Right renal cortex interstitium (tissue), 3 donors: ENCODE measurements at regions not wholly inside any gene's neighbourhood (a gene's known extent, or its start where the extent isn't known, plus 50 kb on each side); places are given as distances from the start of the nearest gene placed in this dataset.

ENCODE experiments used
- DNase-seq, 3 donors: peaks; one replicate each; pipeline ENCODE4 v3.0.0-alpha.2; 2013; ENCODE audit warnings: low read depth in 3 of 3, low spot score in 2 of 3

DNA sequence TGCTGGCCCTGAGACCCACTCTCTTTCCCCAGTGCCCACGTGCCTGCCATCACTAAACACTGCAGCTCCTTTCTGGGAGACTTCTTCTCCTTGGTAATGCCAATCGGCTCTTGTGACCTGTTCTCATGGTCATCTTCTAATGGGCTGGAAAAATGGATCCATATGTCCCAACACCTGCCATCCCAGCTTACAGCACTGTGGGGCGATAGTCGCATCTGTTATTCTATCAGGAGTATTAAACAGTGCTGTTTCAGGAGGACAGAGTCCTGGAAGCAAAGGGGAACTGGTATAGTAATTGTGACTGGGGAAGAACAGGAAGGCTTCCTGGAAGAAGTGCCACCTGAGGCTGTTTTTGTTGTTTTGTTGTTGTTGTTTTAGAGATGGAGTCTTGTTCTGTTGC lies 411.2 kb downstream of the GLRX3 start:
- DNase-seq, result no peak

DNA sequence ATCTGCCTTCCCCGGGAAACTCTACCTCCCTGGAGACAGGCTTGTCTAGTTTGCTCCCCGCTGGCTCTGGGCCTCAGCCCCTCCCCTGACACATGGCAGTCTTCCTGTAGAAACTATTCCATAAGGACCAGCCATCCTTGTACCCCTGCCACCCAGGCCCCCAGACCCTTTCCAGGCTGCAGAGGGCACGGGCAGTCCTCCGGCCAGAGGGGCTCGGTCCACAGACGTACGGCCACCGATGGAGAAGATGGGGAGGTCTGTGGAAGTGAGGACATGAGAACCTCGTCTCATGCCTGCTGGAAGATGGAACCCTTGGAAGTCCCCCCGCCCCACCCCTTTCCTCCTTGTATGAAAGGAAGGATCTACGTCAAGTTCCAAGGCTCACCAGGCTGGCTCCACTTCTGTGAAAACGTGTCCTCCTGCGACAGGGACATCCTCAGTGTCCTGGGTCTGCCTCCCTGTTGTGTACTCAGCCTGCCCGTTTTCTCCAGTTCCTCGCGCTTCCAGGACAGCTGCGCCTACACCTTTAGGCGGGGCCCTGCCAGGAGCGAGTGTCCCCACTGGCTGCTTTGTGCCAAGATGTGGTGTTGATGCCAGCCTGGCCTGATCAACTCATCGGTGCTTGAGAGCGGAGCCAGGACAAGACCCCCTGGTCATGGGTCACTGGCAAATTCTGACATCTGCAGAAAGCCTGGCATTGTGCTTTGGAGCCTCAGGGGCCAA lies 414.9 kb downstream of the GLRX3 start:
- no peak for DNase-seq

DNA sequence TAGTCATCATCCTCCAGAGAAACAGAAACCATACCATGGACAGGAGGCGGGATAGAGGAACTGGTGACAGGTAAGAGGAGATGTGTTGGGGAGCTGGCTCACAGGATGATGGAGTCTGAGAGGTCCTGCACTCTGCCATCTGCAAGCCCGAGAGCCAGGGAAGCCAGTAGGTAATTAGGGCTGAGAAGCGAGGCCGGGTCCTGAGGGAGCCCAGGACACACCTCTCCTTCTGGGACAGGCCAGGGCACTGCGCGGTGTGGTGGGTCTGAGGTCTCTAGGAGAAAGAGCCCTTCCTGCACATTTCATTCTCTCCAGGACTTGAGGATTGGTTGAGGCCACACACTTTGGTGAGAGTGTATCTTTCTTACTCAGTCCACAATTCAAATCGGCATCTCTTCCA lies 415.5 kb downstream of the GLRX3 start:
- no peak for DNase-seq

DNA sequence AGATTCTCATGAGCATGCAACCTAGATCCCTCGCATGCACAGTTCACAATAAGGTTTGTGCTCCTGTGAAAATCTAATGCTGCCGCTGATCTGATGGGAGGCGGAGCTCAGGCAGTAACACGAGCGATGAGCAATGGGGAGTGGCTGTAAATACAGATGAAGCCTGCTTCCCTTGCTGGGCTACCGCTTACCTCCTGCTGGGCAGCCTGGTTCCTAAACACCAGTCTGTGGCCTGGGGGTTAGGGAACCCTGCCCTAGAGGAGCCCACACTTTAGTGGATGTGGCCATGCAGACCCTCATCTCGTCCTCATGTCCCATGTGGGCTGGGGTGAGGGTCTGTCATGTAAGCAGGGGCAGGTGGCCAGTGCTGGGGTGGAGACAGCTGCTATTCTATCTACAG lies 417.6 kb downstream of the GLRX3 start:
- DNase-seq, result no peak

DNA sequence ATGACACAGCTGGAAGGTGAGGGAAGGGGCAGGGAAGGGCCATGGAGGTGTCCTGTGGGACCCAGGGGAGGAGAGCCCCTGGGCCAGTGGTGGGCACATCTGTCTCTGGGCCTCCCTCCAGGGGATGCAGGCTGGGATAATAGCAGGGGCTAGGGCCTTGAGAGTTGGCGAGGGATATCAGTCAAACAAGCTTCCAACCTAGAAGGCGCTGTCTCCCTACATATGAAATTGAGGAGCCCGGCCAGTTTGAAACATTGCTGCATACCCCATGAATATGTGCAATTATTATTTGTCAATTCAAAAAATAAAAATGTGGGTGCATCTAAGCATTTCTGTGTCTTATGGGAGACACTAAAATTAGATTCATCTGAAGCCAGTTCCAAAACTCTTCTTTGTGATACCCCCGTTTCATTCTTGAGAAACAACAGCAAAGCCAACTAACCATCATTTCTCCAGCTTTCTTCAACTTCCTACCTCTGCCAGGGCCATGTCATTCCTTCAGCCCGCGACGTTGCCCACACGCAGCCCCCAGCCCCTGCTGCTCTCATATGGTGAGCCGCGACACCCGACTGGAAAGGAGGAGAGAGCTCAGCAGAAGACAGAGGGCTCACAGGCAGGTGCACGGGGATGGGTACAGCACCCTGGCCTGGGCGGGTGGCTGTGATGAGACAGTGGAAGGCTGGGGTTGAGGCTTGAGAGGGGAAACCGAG lies 418.7 kb downstream of the GLRX3 start:
- no peak for DNase-seq

DNA sequence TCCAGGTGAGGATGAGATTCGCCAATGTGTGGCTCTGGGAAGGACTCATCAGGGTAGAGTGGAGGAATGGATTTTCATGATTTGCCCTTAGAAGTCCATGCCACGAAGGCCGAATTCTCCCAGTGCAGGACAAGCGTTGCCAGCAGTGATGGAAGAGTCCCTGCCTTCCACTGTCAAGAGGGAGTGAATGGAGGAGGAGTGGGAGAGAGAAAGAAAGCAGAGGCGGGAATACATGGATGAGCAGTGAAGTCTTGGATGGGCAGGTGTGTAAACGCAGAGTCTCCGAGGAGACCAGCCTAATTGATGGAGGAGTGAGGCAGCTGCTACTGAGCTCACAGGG lies 419.2 kb downstream of the GLRX3 start:
- no peak for DNase-seq

DNA sequence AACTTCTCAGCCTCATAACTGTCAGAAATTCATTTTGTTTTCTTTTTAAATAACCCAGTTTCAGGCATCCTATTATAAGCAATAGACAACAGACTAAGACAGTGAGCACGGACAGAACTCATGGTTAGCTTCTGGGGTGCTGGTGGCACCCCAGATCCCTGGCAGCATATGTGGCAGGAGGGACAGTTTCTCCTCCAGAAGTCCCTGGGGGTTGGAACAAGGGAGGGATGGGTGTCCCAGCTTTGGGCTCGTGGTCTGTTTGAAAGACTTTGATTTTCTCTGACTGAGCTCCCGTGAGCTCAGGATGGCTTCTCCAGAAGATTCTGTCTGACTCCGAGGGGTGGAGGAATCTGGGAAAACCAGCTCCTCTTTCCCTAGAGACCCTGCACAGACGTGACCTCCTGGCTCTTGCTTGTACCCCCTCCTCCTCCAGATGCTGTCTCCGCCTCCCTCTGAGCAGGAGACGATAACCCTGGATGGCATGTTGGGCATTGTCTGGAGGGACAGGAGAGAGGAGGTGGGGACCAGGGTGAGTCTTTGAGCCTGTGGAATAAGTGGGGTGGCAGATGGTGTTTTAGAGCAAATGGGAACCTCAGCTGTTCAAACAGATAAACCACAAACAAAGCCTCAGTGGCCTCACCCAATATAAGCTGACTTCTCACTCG lies 421.1 kb downstream of the GLRX3 start:
- no peak for DNase-seq

DNA sequence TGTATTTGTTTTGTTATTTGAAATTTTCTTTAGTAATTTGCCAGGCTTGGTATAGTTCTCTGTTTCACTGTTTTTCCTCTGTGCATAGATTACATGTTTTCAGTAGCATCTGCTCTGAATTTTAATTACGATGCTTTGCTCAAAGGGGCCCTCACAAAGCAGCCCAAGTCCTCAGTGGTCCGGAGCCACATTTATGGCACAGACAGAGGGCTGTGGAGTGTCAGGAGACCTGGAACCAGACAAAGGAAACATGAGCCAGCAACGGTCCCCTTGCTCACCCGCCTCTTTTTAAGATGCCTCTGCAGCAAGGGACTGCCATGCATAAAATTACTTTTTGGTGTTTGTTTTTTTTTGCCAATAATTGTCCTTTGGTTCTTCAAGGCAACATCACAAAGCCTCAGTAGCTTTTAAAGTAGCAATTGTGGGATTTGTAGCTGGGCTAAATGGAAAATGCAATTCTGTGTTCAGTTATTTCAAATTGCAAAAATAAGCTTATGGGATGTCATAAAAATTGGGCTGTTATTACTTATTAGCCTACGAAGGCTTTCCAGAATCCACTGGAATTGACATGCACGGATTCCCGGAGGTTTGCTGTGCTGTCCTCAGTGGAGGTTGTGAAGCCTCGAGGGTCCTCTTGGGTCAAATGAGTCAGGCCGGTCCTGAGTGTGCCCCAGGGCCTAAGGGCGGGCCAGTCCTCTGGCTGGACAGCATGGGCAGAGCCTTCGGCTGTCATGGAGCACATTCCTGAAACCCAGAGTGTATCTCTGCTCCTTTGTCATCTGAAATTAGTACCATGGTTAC lies 422.8 kb downstream of the GLRX3 start:
- DNase-seq, result no peak

DNA sequence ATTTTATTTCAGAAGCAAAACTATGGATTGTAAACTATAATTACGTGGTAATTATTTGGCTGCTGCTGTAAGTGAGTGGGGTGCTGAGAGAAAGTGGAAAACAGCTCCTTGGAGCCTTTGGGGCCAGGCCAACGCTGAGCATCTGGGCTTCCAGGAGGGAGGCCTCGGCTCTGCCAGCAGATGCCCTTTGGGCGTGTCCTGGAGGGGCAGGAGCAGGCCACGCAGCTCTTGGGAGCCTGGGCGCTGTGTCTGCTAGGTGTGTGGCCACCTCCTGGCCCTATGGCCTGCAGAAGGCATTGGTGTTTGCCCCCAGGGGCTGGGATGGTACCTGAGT lies 423.3 kb downstream of the GLRX3 start:
- DNase-seq, result no peak

DNA sequence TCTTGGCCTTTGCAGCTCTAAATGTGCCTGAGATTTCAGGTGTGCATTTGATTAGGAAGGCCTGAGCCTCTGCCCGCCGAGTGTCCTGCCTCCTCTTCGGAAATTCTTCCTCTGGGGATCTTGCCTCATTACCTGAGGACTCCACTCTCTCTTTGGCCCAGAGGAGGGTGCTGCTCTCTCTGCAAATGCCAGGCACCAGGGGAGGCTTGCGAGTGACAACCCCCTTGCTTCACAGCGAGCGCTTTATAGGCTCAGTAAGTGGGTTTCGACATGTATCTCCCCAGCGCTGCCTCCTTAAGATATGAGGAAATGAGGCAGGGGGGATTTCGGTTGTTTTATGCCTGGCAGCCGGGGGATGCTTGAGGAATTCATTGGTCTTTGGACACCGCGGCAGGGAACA lies 423.9 kb downstream of the GLRX3 start:
- no peak for DNase-seq

DNA sequence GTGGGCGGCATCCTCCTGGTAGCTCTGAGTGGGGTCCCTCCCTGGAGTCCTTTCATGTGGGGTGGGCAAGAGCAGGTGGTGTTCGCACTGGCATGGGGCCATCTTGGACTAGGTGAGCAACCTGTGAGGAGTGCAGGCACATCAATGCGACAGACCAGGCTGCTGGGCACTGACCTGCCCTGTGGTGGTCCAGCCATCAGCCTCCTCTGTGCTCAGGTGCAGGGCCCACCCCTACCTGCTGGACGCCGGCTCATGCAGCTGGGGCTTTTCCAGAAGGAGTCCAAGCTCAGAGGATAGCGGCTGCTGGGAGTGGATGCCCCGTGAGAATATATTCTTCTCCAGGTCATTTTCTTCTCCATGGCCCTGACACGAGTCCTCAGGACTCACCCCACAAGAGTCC lies 424.4 kb downstream of the GLRX3 start:
- DNase-seq, result no peak

DNA sequence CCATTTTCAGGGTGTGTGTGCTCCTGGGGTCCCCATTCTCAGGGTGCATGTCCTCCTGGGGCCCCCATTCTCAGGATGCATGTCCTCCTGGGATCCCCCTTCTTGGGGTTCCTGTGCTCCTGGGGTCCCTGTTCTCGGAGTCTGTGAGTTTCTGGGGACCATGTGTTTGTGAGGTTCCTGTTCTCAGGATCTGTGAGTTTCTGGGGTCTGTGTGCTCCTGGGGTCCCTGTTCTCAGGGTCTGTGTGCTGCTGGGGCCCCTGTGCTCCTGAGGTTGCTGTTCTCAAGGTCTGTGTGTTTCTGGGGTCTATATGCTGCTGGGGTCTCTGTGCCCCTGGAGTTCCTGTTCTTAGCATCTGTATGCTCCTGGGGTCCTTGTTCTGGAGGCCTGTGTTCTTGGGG lies 425.5 kb downstream of the GLRX3 start:
- DNase-seq, result no peak

DNA sequence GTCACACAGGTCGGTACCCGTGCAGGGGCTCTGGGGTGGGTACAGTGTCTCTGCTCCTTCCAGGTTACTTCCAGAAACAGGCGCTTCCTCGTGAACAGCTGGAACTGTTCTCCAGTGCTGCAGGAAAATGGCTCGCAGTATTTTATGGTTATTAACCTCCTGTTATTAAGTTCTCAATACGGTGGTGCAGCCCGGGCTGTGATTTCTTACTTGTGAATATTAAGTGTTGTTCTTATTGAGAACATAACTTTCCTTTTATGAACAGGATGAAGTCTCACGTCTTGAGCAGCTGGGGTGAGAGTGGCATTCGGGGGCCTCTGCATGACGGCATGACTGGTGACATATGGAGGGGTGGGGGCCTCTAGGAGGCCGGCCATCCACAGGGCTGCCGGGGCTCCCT lies 430.8 kb downstream of the GLRX3 start:
- no peak for DNase-seq

DNA sequence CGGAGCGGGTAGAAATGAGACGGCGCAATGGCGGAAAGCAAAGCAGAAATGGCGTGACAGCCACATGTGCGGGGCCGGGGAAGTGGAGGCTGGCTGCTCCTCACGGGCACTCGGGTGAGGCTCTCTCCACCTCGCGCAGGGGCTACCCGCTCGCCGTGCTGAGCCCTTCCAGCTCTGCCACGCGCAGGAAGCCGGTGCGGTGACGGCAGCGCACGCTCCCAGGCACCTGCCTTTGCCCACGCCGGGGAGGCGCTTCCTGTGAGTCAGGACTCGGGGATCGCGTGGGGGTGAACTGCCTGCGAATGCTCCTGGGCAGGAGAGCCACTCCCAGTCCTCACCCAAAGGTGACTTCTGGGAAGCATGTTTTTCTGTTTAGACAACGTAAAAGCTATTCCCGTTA lies 431.2 kb downstream of the GLRX3 start:
- DNase-seq, result no peak

DNA sequence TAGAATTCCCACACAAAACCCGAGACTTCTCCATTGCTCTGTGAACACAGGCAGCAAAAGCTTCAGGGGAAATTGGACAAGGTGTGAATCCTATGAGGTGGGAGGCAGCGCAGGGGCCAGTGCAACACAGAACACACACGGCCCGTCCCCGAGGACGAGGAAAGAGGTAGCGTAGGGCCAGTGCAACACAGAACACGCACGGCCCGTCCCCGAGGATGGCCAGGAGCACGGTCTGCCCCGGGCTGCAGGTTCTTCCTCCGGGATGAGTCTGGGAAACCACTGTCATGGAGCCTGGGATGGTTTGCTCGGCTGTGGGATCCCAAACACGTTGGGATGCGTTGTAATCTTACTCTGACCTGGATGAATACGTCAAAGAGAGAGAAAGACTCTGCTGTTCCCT lies 432.1 kb downstream of the GLRX3 start:
- DNase-seq, result no peak

DNA sequence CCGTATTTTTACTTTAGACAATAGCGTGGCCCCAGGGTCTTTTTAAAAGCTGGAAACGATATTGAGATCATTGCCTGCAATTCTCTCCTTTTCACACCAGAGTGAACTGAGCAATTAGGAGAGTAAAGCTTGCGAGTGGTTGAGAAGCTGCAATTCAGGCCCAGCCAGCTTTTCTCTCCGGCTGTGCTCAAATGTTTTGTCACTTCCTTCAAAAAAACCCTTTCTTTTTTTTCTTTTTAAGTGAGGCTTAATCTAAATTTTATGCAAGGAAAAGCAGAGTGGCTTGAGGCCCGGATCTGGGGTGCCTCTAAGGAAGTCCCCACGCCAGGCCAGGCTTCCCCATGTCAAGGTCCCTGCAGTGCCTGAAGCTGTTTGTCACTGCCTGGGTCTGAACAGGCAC lies 433.9 kb downstream of the GLRX3 start:
- no peak for DNase-seq

DNA sequence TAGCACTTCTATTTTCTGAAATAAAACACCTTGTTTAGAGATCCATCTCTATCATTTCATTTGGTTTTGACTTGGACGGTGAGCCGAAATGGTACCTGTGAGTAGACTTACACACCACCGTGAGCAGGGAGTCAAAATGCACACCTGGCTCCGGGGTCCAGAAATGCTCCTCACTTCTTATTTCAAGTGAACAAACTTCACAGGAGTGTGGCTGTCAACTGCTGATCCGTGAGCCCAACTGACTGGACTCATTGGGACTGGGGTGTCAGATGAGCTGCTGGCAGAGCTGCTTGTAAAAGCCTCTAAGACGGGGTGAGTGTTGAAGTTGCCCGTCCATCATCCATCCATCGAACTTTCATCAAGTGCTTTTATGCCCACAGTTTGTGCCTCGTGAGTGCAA lies 435.5 kb downstream of the GLRX3 start:
- no peak for DNase-seq

DNA sequence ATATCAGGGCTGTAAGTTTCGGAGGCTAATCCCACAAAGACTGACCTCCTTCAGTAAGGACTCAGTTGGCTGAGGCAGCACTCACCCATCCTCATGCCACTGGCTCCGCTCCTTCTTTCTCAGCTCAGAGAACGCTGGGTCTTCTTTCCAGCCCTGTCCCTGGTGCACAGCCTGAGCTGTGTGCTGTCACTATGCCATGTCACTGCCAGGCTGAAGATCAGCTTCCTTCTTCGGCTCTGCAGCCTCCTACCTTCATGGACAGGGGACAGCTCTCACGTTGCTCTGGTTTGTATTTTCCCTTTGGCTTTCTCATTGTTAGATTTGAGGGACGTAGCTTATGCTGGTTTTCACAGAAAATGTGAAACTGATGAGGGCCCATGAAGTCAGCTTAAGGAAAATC lies 437.3 kb downstream of the GLRX3 start:
- no peak for DNase-seq

DNA sequence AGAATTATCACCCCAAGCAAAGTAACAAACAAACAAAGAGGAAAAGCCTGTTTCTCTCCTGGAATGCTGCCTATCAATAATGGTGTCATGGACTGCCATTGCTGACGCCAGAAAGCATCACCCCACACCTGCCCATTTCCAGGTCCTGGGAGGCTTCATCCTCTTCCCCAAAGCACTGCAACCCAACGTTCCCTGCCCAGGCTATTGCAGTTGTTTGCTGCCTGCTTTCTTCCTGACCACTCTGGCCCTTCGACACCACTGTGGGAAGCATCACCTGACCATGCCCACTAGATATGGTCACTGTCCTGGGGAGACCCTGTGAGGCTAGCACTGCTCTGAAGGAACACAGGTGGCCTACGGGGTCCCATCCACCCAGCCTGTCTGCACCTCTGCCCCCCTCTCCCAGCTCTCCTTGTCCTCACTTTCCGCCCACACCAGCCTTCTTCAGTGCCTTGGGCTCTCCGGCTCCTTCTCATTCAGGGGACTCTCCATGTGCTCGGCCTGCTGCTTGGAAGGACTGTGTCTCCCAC lies 439.6 kb downstream of the GLRX3 start:
- no peak for DNase-seq

DNA sequence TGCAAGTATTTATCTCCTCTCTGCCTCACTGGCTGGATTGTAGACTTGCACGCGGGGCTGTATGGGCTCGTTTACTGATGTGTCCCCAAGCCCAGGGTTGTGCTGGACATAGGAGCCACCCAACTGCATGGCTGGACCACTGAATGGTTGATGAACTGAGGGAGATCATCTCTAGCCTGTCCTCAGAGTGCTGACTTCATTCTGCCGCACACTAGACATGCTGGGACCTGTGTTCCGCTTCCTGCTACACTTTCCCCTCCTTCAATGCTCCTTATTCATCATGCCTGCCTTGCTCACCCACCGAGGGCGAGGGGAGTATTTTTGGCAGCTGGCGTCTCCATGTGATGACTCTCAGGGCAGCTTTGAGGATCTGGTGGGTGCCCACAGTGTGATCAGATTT lies 440.2 kb downstream of the GLRX3 start:
- no peak for DNase-seq

DNA sequence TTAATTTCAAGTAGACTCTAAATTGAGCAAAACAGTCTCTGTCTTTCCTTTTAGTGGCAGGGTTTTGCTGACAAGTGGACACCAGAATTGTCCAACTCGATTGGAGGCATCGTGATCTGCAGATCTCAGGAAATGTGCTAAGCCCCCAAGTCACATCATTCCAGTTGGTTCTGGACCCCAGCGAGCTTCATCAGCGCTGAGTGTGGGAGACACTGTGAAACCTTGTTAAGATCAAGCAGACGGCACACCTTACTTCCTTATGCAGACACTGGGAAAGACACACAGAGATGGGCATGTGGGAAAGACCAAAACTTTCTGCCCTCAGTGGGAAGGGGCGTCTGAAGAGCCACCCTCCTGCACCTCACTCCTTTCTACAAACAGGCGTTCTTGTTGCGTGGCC lies 440.8 kb downstream of the GLRX3 start:
- no peak for DNase-seq
